GM12878 (cell line): ENCODE measurements at regions not wholly inside any gene's neighbourhood (a gene's known extent, or its start where the extent isn't known, plus 50 kb on each side); places are given as distances from the start of the nearest gene placed in this dataset.

Experiments
- ATAC-seq: fragments of 200-7000 bp; cut with Tn5 transposase; 3 replicates; pipeline ENCODE4 v1.9.1; 2020; ENCODE audit warnings: mild to moderate bottlenecking, moderate library complexity
- BruUV-seq: library from RNA; stranded (reverse); fragments of 400-500 nt; replicated peaks from 2 replicates; lab custom pipeline; 2021; lab: Mats Ljungman, UMichigan
- CTCF ChIA-PET: fragments of 300-600 bp; sonication (Branson Sonifier 250); formaldehyde crosslinking; extraction: SDS; loops from one replicate; lab custom pipeline; 2021; ENCODE audit warnings: inconsistent platforms; lab: Yijun Ruan, JAX
- POLR2A ChIA-PET: fragments of 350-600 bp; formaldehyde crosslinking; extraction: SDS; loops from one replicate; lab custom pipeline; 2021; ENCODE audit warnings: inconsistent platforms; lab: Charles Lee
- RAD21 ChIA-PET: fragments of 300-600 bp; sonication (Branson Sonifier 250); formaldehyde crosslinking; loops from one replicate; lab custom pipeline; 2023; ENCODE audit warnings: antibody characterized with exemption; ENCODE audit not compliant: unreplicated experiment; lab: Charles Lee
- SMC1A ChIA-PET: fragments of 300-600 bp; sonication (Branson Sonifier 250); formaldehyde crosslinking; loops from one replicate; lab custom pipeline; 2023; ENCODE audit not compliant: unreplicated experiment, uncharacterized antibody; lab: Charles Lee
- DNase-seq: peaks from one replicate; pipeline ENCODE4 v3.0.0-alpha.2; 2011; ENCODE audit warnings: low read depth, low spot score
- FAIRE-seq: peaks from 3 replicates; lab custom pipeline; 2011; peaks lifted over from hg19 to GRCh38; lab: Jason Lieb, UNC
- H2AFZ ChIP-seq: 2 replicates; pipeline ENCODE4 v1.6.0; 2011; ENCODE audit warnings: low read depth, low read length, control low read depth; ENCODE audit not compliant: control insufficient read depth
- H3K27ac ChIP-seq: 2 replicates; pipeline ENCODE4 v1.5.1; 2011; ENCODE audit warnings: control low read depth; ENCODE audit not compliant: control insufficient read depth, insufficient read depth
- H3K27me3 ChIP-seq, 2 experiments: replicated peaks in 1 of 2; 2 replicates each; pipeline versions ENCODE4 v1.6.0 to v1.6.1; 2011; ENCODE audit warnings: low read length in 1 of 2; ENCODE audit not compliant: control insufficient read depth in 2 of 2, insufficient read depth in 2 of 2
- H3K36me3 ChIP-seq, 2 experiments: 2 replicates each; pipeline ENCODE4 v1.5.1; 2011; ENCODE audit warnings: low read length in 1 of 2; ENCODE audit not compliant: control insufficient read depth in 2 of 2, insufficient read depth in 2 of 2
- H3K4me1 ChIP-seq: 2 replicates; pipeline ENCODE4 v1.6.1; 2011; ENCODE audit warnings: mild to moderate bottlenecking, low read length, moderate library complexity, mixed read lengths; ENCODE audit not compliant: control insufficient read depth, insufficient read depth
- H3K4me2 ChIP-seq: 2 replicates; pipeline ENCODE4 v1.6.0; 2011; ENCODE audit warnings: control low read depth; ENCODE audit not compliant: control insufficient read depth, insufficient read depth
- H3K4me3 ChIP-seq: fragments of 200-600 bp; sonication (generic); 2 replicates; pipeline ENCODE4 v1.5.1; 2016
- H3K79me2 ChIP-seq: 2 replicates; pipeline ENCODE4 v1.6.0; 2011; ENCODE audit warnings: low read length; ENCODE audit not compliant: control insufficient read depth, insufficient read depth
- H3K9ac ChIP-seq: 2 replicates; pipeline ENCODE4 v1.8.0; 2011; ENCODE audit warnings: low read length, control low read depth, mixed read lengths; ENCODE audit not compliant: control insufficient read depth, insufficient read depth
- H3K9me3 ChIP-seq: replicated peaks from 3 replicates; pipeline ENCODE4 v1.5.1; 2011; ENCODE audit warnings: mild to moderate bottlenecking, low read length; ENCODE audit not compliant: control insufficient read depth, insufficient read depth
- H4K20me1 ChIP-seq: 2 replicates; pipeline ENCODE4 v1.6.0; 2011; ENCODE audit not compliant: control insufficient read depth, insufficient read depth
- CREB1 ChIP-seq: IDR thresholded peaks from 2 replicates; pipeline ENCODE4 v1.6.1; 2012; ENCODE audit warnings: low read depth, mild to moderate bottlenecking, inconsistent platforms
- CREM ChIP-seq: IDR thresholded peaks from 2 replicates; pipeline ENCODE4 v1.6.1; 2014; ENCODE audit warnings: antibody characterized with exemption, low read depth
- NR2F1 ChIP-seq: fragments of 450-650 bp; conservative IDR thresholded peaks from 2 replicates; pipeline ENCODE4 v1.6.1; 2017; ENCODE audit warnings: mild to moderate bottlenecking
- POU2F2 ChIP-seq: IDR thresholded peaks from 3 replicates; pipeline ENCODE4 v1.6.1; 2011; ENCODE audit warnings: low read depth, mild to moderate bottlenecking, low read length, borderline replicate concordance
- RAD51 ChIP-seq: fragments of 450-650 bp; IDR thresholded peaks from 2 replicates; pipeline ENCODE4 v1.6.1; 2016; ENCODE audit warnings: moderate library complexity, mild to moderate bottlenecking, inconsistent platforms
- SRF ChIP-seq, 2 experiments: IDR thresholded peaks; 2 replicates each; pipeline ENCODE4 v1.6.1; 2011; ENCODE audit warnings: low read depth in 2 of 2, low read length in 2 of 2, mild to moderate bottlenecking in 1 of 2, moderate library complexity in 1 of 2
- STAT3 ChIP-seq: IDR thresholded peaks from 2 replicates; pipeline ENCODE4 v1.6.1; 2011; ENCODE audit warnings: low read depth, low read length, improper control_type of control experiment
- TAF1 ChIP-seq: IDR thresholded peaks from 2 replicates; pipeline ENCODE4 v1.6.1; 2011; ENCODE audit warnings: mild to moderate bottlenecking, low read depth, low read length, borderline replicate concordance
- ZBED1 ChIP-seq: IDR thresholded peaks from 2 replicates; pipeline ENCODE4 v1.6.1; 2016; ENCODE audit warnings: borderline replicate concordance
- ZNF24 ChIP-seq: fragments of 450-650 bp; IDR thresholded peaks from 2 replicates; pipeline ENCODE4 v1.6.1; 2017; ENCODE audit warnings: antibody characterized with exemption, mild to moderate bottlenecking
- WGBS: methylation state at CpG from one replicate; pipeline ENCODE4 v1.1.6; 2016; ENCODE audit warnings: low lambda C conversion rate; ENCODE audit not compliant: insufficient replicate concordance, insufficient coverage; ENCODE audit errors: missing lambda C conversion rate; 5-methylcytosine and 5-hydroxymethylcytosine counted together
- in situ Hi-C: fragments of 300-500 bp; cut with MboI; formaldehyde crosslinking; loops from 9 replicates; pipeline ENCODE4 v1.14.3; 2018; ENCODE audit warnings: mixed read lengths
- intact Hi-C: fragments of 100-400 bp; cut with micrococcal nuclease; formaldehyde crosslinking; loops from one replicate; pipeline ENCODE4 v1.14.2; 2022; ENCODE audit not compliant: unreplicated experiment
- TF ChIP-seq, protein P1 (sequence below): fragments of 450-650 bp; formaldehyde crosslinking; IDR thresholded peaks from 2 replicates; pipeline ENCODE4 v1.4.0; 2022; ENCODE audit warnings: mild to moderate bottlenecking, moderate library complexity
- TF ChIP-seq, protein P2 (sequence below): fragments of 450-650 bp; IDR thresholded peaks from 2 replicates; pipeline ENCODE4 v1.6.1; 2017; ENCODE audit warnings: low read depth, mild to moderate bottlenecking, moderate library complexity
- TF ChIP-seq, protein P3 (sequence below): IDR thresholded peaks from 2 replicates; pipeline ENCODE4 v1.6.1; 2011; ENCODE audit warnings: borderline replicate concordance, low read depth, mild to moderate bottlenecking, moderate library complexity, mixed read lengths, low read length; ENCODE audit not compliant: insufficient read depth; ENCODE audit errors: extremely low read length

DNA sequence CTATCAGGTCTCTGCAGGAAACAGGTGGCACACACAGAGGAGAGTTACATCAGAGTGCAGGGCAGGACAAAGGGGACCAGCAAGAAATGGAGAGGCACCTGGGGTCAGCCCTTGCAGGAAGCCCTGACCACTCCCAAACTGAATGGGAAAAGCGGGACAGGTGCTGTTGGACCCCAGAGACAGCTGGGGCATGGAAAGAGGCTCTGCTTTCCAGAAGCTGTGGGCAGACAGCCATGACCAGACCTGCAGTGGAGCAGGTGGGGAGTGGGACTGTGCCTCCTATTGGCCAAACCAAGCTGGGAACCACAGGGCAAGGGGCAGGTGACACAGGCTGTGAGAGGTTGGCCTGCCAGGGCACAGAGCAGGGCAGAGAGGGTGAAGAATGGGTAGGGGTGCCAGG lies 125.8 kb downstream of the BOD1 start:
- H3K4me1 ChIP-seq = no peaks in the 10 kb centered on the region
- no peaks in the 10 kb centered on the region for H4K20me1 ChIP-seq
- TF ChIP-seq, protein P1, sequence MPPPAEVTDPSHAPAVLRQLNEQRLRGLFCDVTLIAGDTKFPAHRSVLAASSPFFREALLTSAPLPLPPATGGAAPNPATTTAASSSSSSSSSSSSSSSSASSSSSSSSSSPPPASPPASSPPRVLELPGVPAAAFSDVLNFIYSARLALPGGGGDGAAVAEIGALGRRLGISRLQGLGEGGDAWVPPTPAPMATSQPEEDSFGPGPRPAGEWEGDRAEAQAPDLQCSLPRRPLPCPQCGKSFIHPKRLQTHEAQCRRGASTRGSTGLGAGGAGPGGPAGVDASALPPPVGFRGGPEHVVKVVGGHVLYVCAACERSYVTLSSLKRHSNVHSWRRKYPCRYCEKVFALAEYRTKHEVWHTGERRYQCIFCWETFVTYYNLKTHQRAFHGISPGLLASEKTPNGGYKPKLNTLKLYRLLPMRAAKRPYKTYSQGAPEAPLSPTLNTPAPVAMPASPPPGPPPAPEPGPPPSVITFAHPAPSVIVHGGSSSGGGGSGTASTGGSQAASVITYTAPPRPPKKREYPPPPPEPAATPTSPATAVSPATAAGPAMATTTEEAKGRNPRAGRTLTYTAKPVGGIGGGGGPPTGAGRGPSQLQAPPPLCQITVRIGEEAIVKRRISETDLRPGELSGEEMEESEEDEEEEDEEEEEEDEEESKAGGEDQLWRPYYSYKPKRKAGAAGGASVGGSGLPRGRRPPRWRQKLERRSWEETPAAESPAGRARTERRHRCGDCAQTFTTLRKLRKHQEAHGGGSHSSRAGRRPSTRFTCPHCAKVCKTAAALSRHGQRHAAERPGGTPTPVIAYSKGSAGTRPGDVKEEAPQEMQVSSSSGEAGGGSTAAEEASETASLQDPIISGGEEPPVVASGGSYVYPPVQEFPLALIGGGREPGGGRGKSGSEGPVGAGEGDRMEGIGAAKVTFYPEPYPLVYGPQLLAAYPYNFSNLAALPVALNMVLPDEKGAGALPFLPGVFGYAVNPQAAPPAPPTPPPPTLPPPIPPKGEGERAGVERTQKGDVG (CRISPR knock-in tag) = no peak
- TF ChIP-seq ZBED1 = no peak
- TF ChIP-seq CREB1 = no peak
- TF ChIP-seq ZNF24 = no peak
- no peak for TF ChIP-seq RAD51
- RAD21 ChIA-PET = no interaction called here
- no peaks in the 10 kb centered on the region for H3K9me3 ChIP-seq
- CTCF ChIA-PET = no interaction called here
- no peak overlapping the region for H3K4me2 ChIP-seq
- FAIRE-seq = no peak
- no peaks in the 10 kb centered on the region for H3K79me2 ChIP-seq
- H2AFZ ChIP-seq = no peak overlapping the region
- H3K27me3 ChIP-seq = peaks cover 0 to 1% of the 10 kb centered on the region in 2 experiments; a peak in 2 of 4 replicates
- no peak for DNase-seq
- 0% methylated on average over 1 of the region's 1 CpG for WGBS
- BruUV-seq = no TSS peak
- H3K4me3 ChIP-seq = no peak overlapping the region
- in situ Hi-C loops (no loop called here), intact Hi-C loops (no loop called here)
- H3K9ac ChIP-seq = no peak overlapping the region
- H3K36me3 ChIP-seq = no peaks in the 10 kb centered on the region
- no peak overlapping the region for H3K27ac ChIP-seq
- POLR2A ChIA-PET = no interaction called here
- SMC1A ChIA-PET = no interaction called here
- ATAC-seq = no peak

DNA sequence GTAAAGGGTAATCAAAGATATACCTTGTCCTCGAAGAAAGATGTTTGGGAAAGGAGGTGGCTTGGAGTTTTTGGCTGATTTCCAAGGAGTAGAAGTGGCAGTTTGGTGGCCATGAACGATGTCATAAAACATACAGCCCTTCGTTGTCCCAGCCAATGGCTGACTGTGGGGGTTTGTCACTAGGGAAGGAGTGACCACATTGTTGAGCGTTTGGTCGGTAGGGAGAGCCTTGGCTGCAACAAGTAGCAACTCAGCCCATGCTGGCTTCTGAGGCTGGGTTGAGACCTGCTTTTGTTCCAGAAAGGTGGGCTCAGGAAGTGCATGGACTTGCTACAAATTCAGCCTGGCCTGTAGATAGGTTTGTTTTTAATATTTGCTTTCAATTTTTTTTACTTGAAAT lies 128.3 kb downstream of the BOD1 start:
- RAD21 ChIA-PET = no interaction called here
- DNase-seq (no peak), FAIRE-seq (no peak), ATAC-seq (no peak)
- no peak overlapping the region for H3K4me2 ChIP-seq
- no peak overlapping the region for H2AFZ ChIP-seq
- intact Hi-C loops = no loop called here
- in situ Hi-C loops = no loop called here
- no peaks in the 10 kb centered on the region for H3K36me3 ChIP-seq
- WGBS = 9% methylated on average over 5 of the region's 5 CpGs
- no TSS peak for BruUV-seq
- no peak overlapping the region for H3K4me3 ChIP-seq
- CTCF ChIA-PET = no interaction called here
- H3K9me3 ChIP-seq = no peaks in the 10 kb centered on the region
- H3K4me1 ChIP-seq = no peaks in the 10 kb centered on the region
- POLR2A ChIA-PET = no interaction called here
- no peak overlapping the region for H3K27ac ChIP-seq
- peaks cover 0 to 1% of the 10 kb centered on the region in 2 experiments; a peak in 3 of 4 replicates for H3K27me3 ChIP-seq
- H3K79me2 ChIP-seq = no peaks in the 10 kb centered on the region
- H4K20me1 ChIP-seq = no peaks in the 10 kb centered on the region
- SMC1A ChIA-PET = no interaction called here
- no peak overlapping the region for H3K9ac ChIP-seq
- no peak for TF ChIP-seq POU2F2
- TF ChIP-seq TAF1 = no peak
- TF ChIP-seq, protein P2, sequence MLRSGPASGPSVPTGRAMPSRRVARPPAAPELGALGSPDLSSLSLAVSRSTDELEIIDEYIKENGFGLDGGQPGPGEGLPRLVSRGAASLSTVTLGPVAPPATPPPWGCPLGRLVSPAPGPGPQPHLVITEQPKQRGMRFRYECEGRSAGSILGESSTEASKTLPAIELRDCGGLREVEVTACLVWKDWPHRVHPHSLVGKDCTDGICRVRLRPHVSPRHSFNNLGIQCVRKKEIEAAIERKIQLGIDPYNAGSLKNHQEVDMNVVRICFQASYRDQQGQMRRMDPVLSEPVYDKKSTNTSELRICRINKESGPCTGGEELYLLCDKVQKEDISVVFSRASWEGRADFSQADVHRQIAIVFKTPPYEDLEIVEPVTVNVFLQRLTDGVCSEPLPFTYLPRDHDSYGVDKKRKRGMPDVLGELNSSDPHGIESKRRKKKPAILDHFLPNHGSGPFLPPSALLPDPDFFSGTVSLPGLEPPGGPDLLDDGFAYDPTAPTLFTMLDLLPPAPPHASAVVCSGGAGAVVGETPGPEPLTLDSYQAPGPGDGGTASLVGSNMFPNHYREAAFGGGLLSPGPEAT = no peak
- no peak for TF ChIP-seq SRF (IDR thresholded peaks at IDR 0.05; ENCODE audit: low read depth in 2 of 2, low read length in 2 of 2)
- TF ChIP-seq CREM = no peak
- no peak for TF ChIP-seq RAD51
- TF ChIP-seq NR2F1 = no peak
- TF ChIP-seq, protein P3, sequence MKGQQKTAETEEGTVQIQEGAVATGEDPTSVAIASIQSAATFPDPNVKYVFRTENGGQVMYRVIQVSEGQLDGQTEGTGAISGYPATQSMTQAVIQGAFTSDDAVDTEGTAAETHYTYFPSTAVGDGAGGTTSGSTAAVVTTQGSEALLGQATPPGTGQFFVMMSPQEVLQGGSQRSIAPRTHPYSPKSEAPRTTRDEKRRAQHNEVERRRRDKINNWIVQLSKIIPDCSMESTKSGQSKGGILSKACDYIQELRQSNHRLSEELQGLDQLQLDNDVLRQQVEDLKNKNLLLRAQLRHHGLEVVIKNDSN = no peak
- no peak for TF ChIP-seq STAT3
